ENCODE measurements at regions not wholly inside any gene's neighbourhood (a gene's known extent, or its start where the extent isn't known, plus 50 kb on each side); places are given as distances from the start of the nearest gene placed in this dataset.

GRCh38 chrX:84907324-84907968 is 96.2 kb upstream of the APOOL start:
- ATAC-seq (no peak), DNase-seq (no peak)
- Mint-ChIP-seq H3K4me1 (no peaks in the 10 kb centered on the region), H3K36me3 (ENCODE audit: low read depth) (no peaks in the 10 kb centered on the region), H3K27me3 (peaks cover 2% of the 10 kb centered on the region), H3K4me3 (no peak overlapping the region), H3K9me3 (no peaks in the 10 kb centered on the region), H3K27ac (no peak overlapping the region)

- ATAC-seq, result no peak
- H3K4me1 Mint-ChIP-seq, result no peaks in the 10 kb centered on the region
- DNase-seq, result no peak
- H3K9me3 Mint-ChIP-seq, result no peaks in the 10 kb centered on the region
- peaks cover 2% of the 10 kb centered on the region for H3K27me3 Mint-ChIP-seq
- H3K4me3 Mint-ChIP-seq, result no peak overlapping the region
- no peaks in the 10 kb centered on the region for H3K36me3 Mint-ChIP-seq (ENCODE audit: low read depth)
- no peak overlapping the region for H3K27ac Mint-ChIP-seq
These were observed 94.5 kb upstream of the APOOL start for GRCh38 chrX:84909151-84909550.

- H3K27ac Mint-ChIP-seq, result no peak overlapping the region
- H3K36me3 Mint-ChIP-seq (ENCODE audit: low read depth), result no peaks in the 10 kb centered on the region
- DNase-seq (no peak), ATAC-seq (no peak)
- H3K27me3 Mint-ChIP-seq, result no peaks in the 10 kb centered on the region
- no peaks in the 10 kb centered on the region for H3K9me3 Mint-ChIP-seq
- H3K4me3 Mint-ChIP-seq, result no peak overlapping the region
- H3K4me1 Mint-ChIP-seq, result no peaks in the 10 kb centered on the region
These were observed 79.1 kb upstream of the APOOL start for GRCh38 chrX:84924624-84925023.

- H3K4me3 Mint-ChIP-seq, result no peak overlapping the region
- H3K36me3 Mint-ChIP-seq (ENCODE audit: low read depth), result no peaks in the 10 kb centered on the region
- no peaks in the 10 kb centered on the region for H3K4me1 Mint-ChIP-seq
- ATAC-seq (no peak), DNase-seq (no peak)
- no peaks in the 10 kb centered on the region for H3K27me3 Mint-ChIP-seq
- no peaks in the 10 kb centered on the region for H3K9me3 Mint-ChIP-seq
- H3K27ac Mint-ChIP-seq, result no peak overlapping the region
These were observed 70.9 kb upstream of the APOOL start for GRCh38 chrX:84932814-84933213.

- Mint-ChIP-seq H3K4me1 (no peaks in the 10 kb centered on the region), H3K4me3 (no peak overlapping the region), H3K27ac (no peak overlapping the region), H3K9me3 (no peaks in the 10 kb centered on the region), H3K36me3 (ENCODE audit: low read depth) (no peaks in the 10 kb centered on the region), H3K27me3 (no peaks in the 10 kb centered on the region)
- no peak for DNase-seq
- ATAC-seq, result no peak
These were observed 69.6 kb upstream of the APOOL start for GRCh38 chrX:84933956-84934556.

Data from activated naive CD8-positive, alpha-beta T cell treated with anti-CD3 and anti-CD28 coated beads, Interleukin-2, amount 50 U/mL, for 24 hours (primary cell).